OCI-LY7 (cell line): ENCODE measurements at regions not wholly inside any gene's neighbourhood (a gene's known extent, or its start where the extent isn't known, plus 50 kb on each side); places are given as distances from the start of the nearest gene placed in this dataset.
A peak's percentile ranks its signal among the peaks of the same experiment; 100 is the strongest.

Experiments
- BruUV-seq: library from RNA; stranded (reverse); fragments of 400-500 nt; replicated peaks from 2 replicates; lab custom pipeline; 2021; lab: Mats Ljungman, UMichigan
- CTCF ChIA-PET: fragments of 300-600 bp; sonication (Branson Sonifier 250); formaldehyde crosslinking; loops from one replicate; lab custom pipeline; 2022; ENCODE audit warnings: antibody characterized with exemption; ENCODE audit not compliant: unreplicated experiment; lab: Charles Lee
- POLR2A ChIA-PET: fragments of 300-600 bp; sonication (Branson Sonifier 250); formaldehyde crosslinking; loops from one replicate; lab custom pipeline; 2022; ENCODE audit warnings: antibody characterized with exemption; lab: Charles Lee
- DNase-seq: peaks from one replicate; pipeline ENCODE4 v3.0.0-alpha.2; 2015; ENCODE audit warnings: low spot score
- H2AFZ ChIP-seq: fragments of 200-600 bp; sonication (generic), shearing (Covaris generic); 2 replicates; pipeline ENCODE4 v1.6.1; 2014; ENCODE audit warnings: mild to moderate bottlenecking, antibody characterized with exemption, low read length, moderate library complexity
- H3K27ac ChIP-seq: fragments of 200-600 bp; sonication (generic); 2 replicates; pipeline ENCODE4 v1.5.1; 2014; ENCODE audit warnings: mixed run types, low read depth, mild to moderate bottlenecking, moderate library complexity, low read length, inconsistent platforms; ENCODE audit not compliant: poor library complexity, severe bottlenecking
- H3K36me3 ChIP-seq: fragments of 200-600 bp; sonication (generic); 2 replicates; pipeline ENCODE4 v1.6.1; 2014; ENCODE audit warnings: mild to moderate bottlenecking, antibody characterized with exemption, low read length, moderate library complexity, mixed read lengths; ENCODE audit not compliant: insufficient read depth
- H3K4me1 ChIP-seq: fragments of 200-600 bp; sonication (generic); 2 replicates; pipeline ENCODE4 v1.5.1; 2014; ENCODE audit warnings: mild to moderate bottlenecking, low read length; ENCODE audit not compliant: insufficient read depth, poor library complexity, severe bottlenecking
- H3K4me2 ChIP-seq: fragments of 200-600 bp; sonication (generic); 2 replicates; pipeline ENCODE4 v1.6.1; 2014; ENCODE audit warnings: mild to moderate bottlenecking, low read length
- H3K4me3 ChIP-seq: fragments of 200-600 bp; sonication (generic); 2 replicates; pipeline ENCODE4 v1.5.1; 2014; ENCODE audit warnings: mild to moderate bottlenecking, low read depth, low read length; ENCODE audit not compliant: poor library complexity, severe bottlenecking
- H3K79me2 ChIP-seq: fragments of 200-600 bp; sonication (generic); 2 replicates; pipeline ENCODE4 v1.6.1; 2016; ENCODE audit warnings: low read depth, mild to moderate bottlenecking, low read length, moderate library complexity, mixed read lengths; ENCODE audit not compliant: insufficient read depth
- H3K9me2 ChIP-seq: fragments of 200-600 bp; sonication (generic); 2 replicates; pipeline ENCODE4 v1.6.1; 2016; ENCODE audit warnings: mild to moderate bottlenecking, low read length, mixed read lengths; ENCODE audit not compliant: insufficient read depth
- H3K9me3 ChIP-seq: fragments of 200-600 bp; sonication (generic); 2 replicates; pipeline ENCODE4 v1.6.1; 2014; ENCODE audit warnings: mild to moderate bottlenecking, mixed run types, low read length, mixed read lengths
- H4K20me1 ChIP-seq: fragments of 200-600 bp; sonication (generic); 2 replicates; pipeline ENCODE4 v1.6.1; 2014; ENCODE audit warnings: mild to moderate bottlenecking, antibody characterized with exemption, low read length, moderate library complexity, mixed read lengths; ENCODE audit not compliant: insufficient read depth
- EZH2phosphoT487 ChIP-seq: fragments of 200-600 bp; sonication (generic); IDR thresholded peaks from 2 replicates; pipeline ENCODE4 v1.6.1; 2018; ENCODE audit warnings: low read depth, borderline replicate concordance, mild to moderate bottlenecking, mixed run types, antibody characterized with exemption, low read length, moderate library complexity, mixed read lengths
- intact Hi-C: fragments of 100-400 bp; cut with micrococcal nuclease; formaldehyde crosslinking; loops from one replicate; pipeline ENCODE4 v1.10.0; 2022; ENCODE audit not compliant: unreplicated experiment
- TF ChIP-seq, protein P1 (sequence below): fragments of 200-600 bp; sonication (generic); conservative IDR thresholded peaks from 2 replicates; pipeline ENCODE4 v1.5.1; 2014; ENCODE audit warnings: mild to moderate bottlenecking, antibody characterized with exemption, low read length, moderate library complexity, mixed read lengths

GRCh38 chr13:53775807-53776206, 747.2 kb downstream of the OLFM4 start:
- no peak for TF ChIP-seq EZH2phosphoT487
- TF ChIP-seq, protein P1, sequence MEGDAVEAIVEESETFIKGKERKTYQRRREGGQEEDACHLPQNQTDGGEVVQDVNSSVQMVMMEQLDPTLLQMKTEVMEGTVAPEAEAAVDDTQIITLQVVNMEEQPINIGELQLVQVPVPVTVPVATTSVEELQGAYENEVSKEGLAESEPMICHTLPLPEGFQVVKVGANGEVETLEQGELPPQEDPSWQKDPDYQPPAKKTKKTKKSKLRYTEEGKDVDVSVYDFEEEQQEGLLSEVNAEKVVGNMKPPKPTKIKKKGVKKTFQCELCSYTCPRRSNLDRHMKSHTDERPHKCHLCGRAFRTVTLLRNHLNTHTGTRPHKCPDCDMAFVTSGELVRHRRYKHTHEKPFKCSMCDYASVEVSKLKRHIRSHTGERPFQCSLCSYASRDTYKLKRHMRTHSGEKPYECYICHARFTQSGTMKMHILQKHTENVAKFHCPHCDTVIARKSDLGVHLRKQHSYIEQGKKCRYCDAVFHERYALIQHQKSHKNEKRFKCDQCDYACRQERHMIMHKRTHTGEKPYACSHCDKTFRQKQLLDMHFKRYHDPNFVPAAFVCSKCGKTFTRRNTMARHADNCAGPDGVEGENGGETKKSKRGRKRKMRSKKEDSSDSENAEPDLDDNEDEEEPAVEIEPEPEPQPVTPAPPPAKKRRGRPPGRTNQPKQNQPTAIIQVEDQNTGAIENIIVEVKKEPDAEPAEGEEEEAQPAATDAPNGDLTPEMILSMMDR = no peak
- no peaks in the 10 kb centered on the region for H3K9me3 ChIP-seq
- H3K27ac ChIP-seq = no peak overlapping the region
- H2AFZ ChIP-seq = no peak overlapping the region
- intact Hi-C loops = no loop called here
- no peaks in the 10 kb centered on the region for H4K20me1 ChIP-seq
- DNase-seq = no peak
- H3K4me1 ChIP-seq = no peaks in the 10 kb centered on the region
- no peaks in the 10 kb centered on the region for H3K79me2 ChIP-seq
- ChIA-PET POLR2A (no interaction called here), CTCF (no interaction called here)
- no peaks in the 10 kb centered on the region for H3K9me2 ChIP-seq
- H3K4me3 ChIP-seq = no peak overlapping the region
- no peak overlapping the region for H3K4me2 ChIP-seq
- BruUV-seq = no TSS peak
- H3K36me3 ChIP-seq = no peaks in the 10 kb centered on the region

DNA sequence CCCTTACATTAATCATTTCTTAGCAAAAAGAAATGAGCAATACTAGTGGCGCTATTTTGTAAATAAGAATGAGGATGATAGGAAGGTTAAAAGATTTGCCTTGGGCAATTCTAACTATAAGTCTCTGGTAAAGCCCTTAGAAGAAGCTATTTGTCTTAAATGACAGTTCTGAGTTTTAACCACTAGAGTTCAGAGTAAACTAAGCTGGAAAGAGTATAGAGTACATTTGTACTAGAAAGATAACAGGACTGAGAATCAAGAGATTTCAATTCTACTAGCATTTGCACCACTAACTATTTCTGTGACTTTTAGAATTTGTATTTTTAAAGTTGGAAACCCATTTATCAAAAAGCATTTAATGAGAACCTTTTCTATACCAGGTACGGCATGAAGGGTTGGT, 750.3 kb downstream of the OLFM4 start:
- H3K27ac ChIP-seq = no peak overlapping the region
- H4K20me1 ChIP-seq = no peaks in the 10 kb centered on the region
- H2AFZ ChIP-seq = no peak overlapping the region
- H3K4me2 ChIP-seq = no peak overlapping the region
- DNase-seq = no peak
- POLR2A ChIA-PET = interaction anchor here (0.6 kb wide), 1 partner anchor 215 kb away, joined by 3 read pairs; no protein-coding TSS in a partner anchor
- no peaks in the 10 kb centered on the region for H3K36me3 ChIP-seq
- H3K9me3 ChIP-seq = no peaks in the 10 kb centered on the region
- no peaks in the 10 kb centered on the region for H3K9me2 ChIP-seq
- H3K79me2 ChIP-seq = no peaks in the 10 kb centered on the region
- no peak for TF ChIP-seq EZH2phosphoT487
- TF ChIP-seq, protein P1 = peak; percentile 25; the same call in 1 of the 2 replicates
- H3K4me3 ChIP-seq = no peak overlapping the region
- intact Hi-C loops = no loop called here
- no TSS peak for BruUV-seq
- H3K4me1 ChIP-seq = no peaks in the 10 kb centered on the region
- CTCF ChIA-PET = no interaction called here

DNA sequence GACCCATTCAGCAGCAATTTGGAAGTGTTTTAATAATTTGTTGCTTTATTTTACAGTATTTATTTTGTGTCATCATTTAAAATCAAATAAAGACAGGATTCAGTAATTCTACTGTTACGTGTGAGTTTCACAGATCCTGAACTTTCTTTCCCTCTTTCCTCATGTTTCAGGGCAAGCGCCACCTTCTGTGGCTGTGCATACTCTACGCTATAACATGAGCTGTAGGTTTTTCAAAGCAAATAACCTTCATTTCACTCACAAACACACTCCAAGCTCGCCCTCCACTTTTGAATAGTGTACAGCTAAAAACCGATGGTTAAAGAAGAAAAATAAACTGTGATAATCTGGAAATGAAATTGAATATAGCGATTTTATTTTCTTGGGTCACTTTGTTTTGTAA, 753.3 kb downstream of the OLFM4 start:
- H3K9me3 ChIP-seq = no peaks in the 10 kb centered on the region
- POLR2A ChIA-PET = no interaction called here
- H3K79me2 ChIP-seq = no peaks in the 10 kb centered on the region
- H3K4me1 ChIP-seq = no peaks in the 10 kb centered on the region
- no peak overlapping the region for H3K4me3 ChIP-seq
- H4K20me1 ChIP-seq = no peaks in the 10 kb centered on the region
- BruUV-seq = no TSS peak
- no peaks in the 10 kb centered on the region for H3K9me2 ChIP-seq
- no peak overlapping the region for H3K4me2 ChIP-seq
- no peak overlapping the region for H3K27ac ChIP-seq
- H2AFZ ChIP-seq = no peak overlapping the region
- no peaks in the 10 kb centered on the region for H3K36me3 ChIP-seq
- DNase-seq = no peak
- intact Hi-C loops = loop anchor here (5.0 kb wide), 2 partner anchors 530 to 1460 kb away; no protein-coding TSS in a partner anchor
- CTCF ChIA-PET = no interaction called here
- no peak for TF ChIP-seq EZH2phosphoT487
- TF ChIP-seq, protein P1 = no peak
